ENCODE measurements at regions not wholly inside any gene's neighbourhood (a gene's known extent, or its start where the extent isn't known, plus 50 kb on each side); places are given as distances from the start of the nearest gene placed in this dataset.
A peak's percentile ranks its signal among the peaks of the same experiment; 100 is the strongest.

- H3K4me2 ChIP-seq (ENCODE audit: insufficient read depth, low read length) = no peak overlapping the region
- intact Hi-C loops (cut with micrococcal nuclease) (no loop called here), in situ Hi-C loops (cut with MboI) (no loop called here)
- no peak for ATAC-seq
- H3K27ac ChIP-seq (ENCODE audit: extremely low read depth, low read depth, low read length) = no peak overlapping the region
- H2AFZ ChIP-seq (ENCODE audit: low read depth, low read length) = no peak overlapping the region
- POLR2A ChIA-PET = interaction anchor here (1.8 kb wide), 1 partner anchor 9 kb away, joined by 5 read pairs; no protein-coding TSS in a partner anchor
- no peak for DNase-seq (ENCODE audit: extremely low read depth in 1 of 4, low spot score in 3 of 4)
- WGBS (ENCODE audit: insufficient coverage, low coverage, missing lambda C conversion rate) = 0% methylated on average over 2 of the region's 2 CpGs
- no peak overlapping the region for H3K4me3 ChIP-seq
- no TSS peak for BruUV-seq (replicated peaks)
- no peaks in the 10 kb centered on the region for H3K27me3 ChIP-seq (ENCODE audit: control insufficient read depth in 2 of 2, insufficient read depth in 2 of 2, low read length in 2 of 2)
- no peaks in the 10 kb centered on the region for H3K36me3 ChIP-seq (ENCODE audit: control insufficient read depth, insufficient read depth, low read length)
- no peak for FAIRE-seq
- CTCF ChIA-PET (ENCODE audit: low intra/inter-chr PET ratio) = no interaction called here
- H3K79me2 ChIP-seq (ENCODE audit: control insufficient read depth, insufficient read depth, low read length) = no peaks in the 10 kb centered on the region
- no peak overlapping the region for H3K9ac ChIP-seq (ENCODE audit: insufficient read depth in 1 of 2, low read depth in 2 of 2, low read length in 2 of 2)
- no peaks in the 10 kb centered on the region for H3K4me1 ChIP-seq (replicated peaks in 1 of 2; ENCODE audit: control insufficient read depth in 2 of 2, insufficient read depth in 2 of 2, low read length in 2 of 2)
- TF ChIP-seq CEBPG (CRISPR knock-in tag; IDR thresholded peaks at IDR 0.05) = no peak
- TF ChIP-seq CEBPG (tag; conservative IDR thresholded peaks at IDR 0.05 in 1 of 2, IDR thresholded peaks at IDR 0.05 in 1 of 2) = peak in 1 of 2 experiments; percentile 26; a peak in 1 of 4 replicates
- TF ChIP-seq RBFOX2 (IDR thresholded peaks at IDR 0.05; ENCODE audit: low read depth, low read length) = no peak
- TF ChIP-seq ZBTB5 (IDR thresholded peaks at IDR 0.05) = no peak
- no peak for TF ChIP-seq RBM14 (IDR thresholded peaks at IDR 0.05; ENCODE audit: borderline replicate concordance, insufficient read depth, low read depth, low read length)
- TF ChIP-seq POLR2AphosphoS2 (IDR thresholded peaks at IDR 0.05; ENCODE audit: low read length) = no peak
- no peak for TF ChIP-seq PHF21A (IDR thresholded peaks at IDR 0.05; ENCODE audit: borderline replicate concordance, low read depth)
- TF ChIP-seq CSDE1 (IDR thresholded peaks at IDR 0.05) = no peak
- H4K20me1 ChIP-seq (replicated peaks; ENCODE audit: control insufficient read depth, insufficient read depth, low read length) = no peaks in the 10 kb centered on the region
- H3K9me3 ChIP-seq (replicated peaks; ENCODE audit: control insufficient read depth, insufficient read depth, low read depth, low read length) = no peaks in the 10 kb centered on the region
- H3K9me1 ChIP-seq (ENCODE audit: control insufficient read depth, insufficient read depth, low read length) = no peaks in the 10 kb centered on the region
These were observed 117.2 kb downstream of the OXSM start for GRCh38 chr3:25907081-25907480.

Data from K562 (cell line).